GM18499 (cell line): ENCODE measurements at regions not wholly inside any gene's neighbourhood (a gene's known extent, or its start where the extent isn't known, plus 50 kb on each side); places are given as distances from the start of the nearest gene placed in this dataset.
"Not testable (repeated sequence)": the region's sequence is repeated elsewhere in the genome, so short reads cannot be mapped to it uniquely, and the experiment has no call there.

ENCODE experiments used
- ATAC-seq: cut with Tn5 transposase; IDR thresholded peaks from one replicate; pipeline ENCODE4 v1.9.1; 2021; ENCODE audit warnings: moderate number of reproducible peaks; ENCODE audit not compliant: insufficient read depth, unreplicated experiment

- ATAC-seq = not testable (repeated sequence)
Measured at GRCh38 chr9:67635067-67635466, 223.7 kb upstream of the ANKRD20A1 start.

GRCh38 chr9:67611900-67612299 is 246.8 kb upstream of the ANKRD20A1 start:
- ATAC-seq = not testable (repeated sequence)

- ATAC-seq = not testable (repeated sequence)
Measured at GRCh38 chr9:67609872-67610271, 248.9 kb upstream of the ANKRD20A1 start.

GRCh38 chr9:67609435-67609834 is 249.3 kb upstream of the ANKRD20A1 start:
- ATAC-seq = not testable (repeated sequence)

- not testable (repeated sequence) for ATAC-seq
Measured at GRCh38 chr9:67605113-67605512, 253.6 kb upstream of the ANKRD20A1 start.

- ATAC-seq = not testable (repeated sequence)
Measured at GRCh38 chr9:67603609-67604008, 255.1 kb upstream of the ANKRD20A1 start.

GRCh38 chr9:67592424-67592823 is 266.3 kb upstream of the ANKRD20A1 start:
- not testable (repeated sequence) for ATAC-seq

- not testable (repeated sequence) for ATAC-seq
Measured at GRCh38 chr9:67555874-67556273, 302.9 kb upstream of the ANKRD20A1 start.

GRCh38 chr9:67550044-67550443 is 308.7 kb upstream of the ANKRD20A1 start:
- not testable (repeated sequence) for ATAC-seq

- not testable (repeated sequence) for ATAC-seq
Measured at GRCh38 chr9:67529834-67530233, 328.9 kb upstream of the ANKRD20A1 start.

GRCh38 chr9:67516938-67517337 is 341.8 kb upstream of the ANKRD20A1 start:
- ATAC-seq = not testable (repeated sequence)

GRCh38 chr9:67514587-67514986 is 344.1 kb upstream of the ANKRD20A1 start:
- ATAC-seq = not testable (repeated sequence)

GRCh38 chr9:67503728-67504369 is 354.9 kb upstream of the ANKRD20A1 start:
- ATAC-seq = not testable (repeated sequence)

GRCh38 chr9:67492028-67492427 is 366.7 kb upstream of the ANKRD20A1 start:
- ATAC-seq = not testable (repeated sequence)

GRCh38 chr9:67477465-67477864 is 381.3 kb upstream of the ANKRD20A1 start:
- peak; percentile 51 for ATAC-seq

GRCh38 chr9:67470739-67471138 is 388.0 kb upstream of the ANKRD20A1 start:
- not testable (repeated sequence) for ATAC-seq

- ATAC-seq = not testable (repeated sequence)
Measured at GRCh38 chr9:67468326-67468725, 390.4 kb upstream of the ANKRD20A1 start.

- not testable (repeated sequence) for ATAC-seq
Measured at GRCh38 chr9:67461796-67462757, 396.7 kb upstream of the ANKRD20A1 start.

- ATAC-seq = not testable (repeated sequence)
Measured at GRCh38 chr9:67452941-67453340, 405.8 kb upstream of the ANKRD20A1 start.

- ATAC-seq = not testable (repeated sequence)
Measured at GRCh38 chr9:67442313-67442712, 416.4 kb upstream of the ANKRD20A1 start.

- not testable (repeated sequence) for ATAC-seq
Measured at GRCh38 chr9:67437011-67437410, 421.7 kb upstream of the ANKRD20A1 start.
